Loucy (cell line): ENCODE measurements at regions not wholly inside any gene's neighbourhood (a gene's known extent, or its start where the extent isn't known, plus 50 kb on each side); places are given as distances from the start of the nearest gene placed in this dataset.

ENCODE experiments used
- EZH2phosphoT487 ChIP-seq: fragments of 200-600 bp; IDR thresholded peaks from 2 replicates; pipeline ENCODE4 v1.6.1; 2018; ENCODE audit warnings: antibody characterized with exemption, mild to moderate bottlenecking, moderate library complexity, borderline replicate concordance
- TF ChIP-seq, protein P1 (sequence below): fragments of 200-600 bp; sonication (generic); conservative IDR thresholded peaks from 2 replicates; pipeline ENCODE4 v1.5.1; 2014; ENCODE audit warnings: mild to moderate bottlenecking, antibody characterized with exemption, low read length

- TF ChIP-seq, protein P1, sequence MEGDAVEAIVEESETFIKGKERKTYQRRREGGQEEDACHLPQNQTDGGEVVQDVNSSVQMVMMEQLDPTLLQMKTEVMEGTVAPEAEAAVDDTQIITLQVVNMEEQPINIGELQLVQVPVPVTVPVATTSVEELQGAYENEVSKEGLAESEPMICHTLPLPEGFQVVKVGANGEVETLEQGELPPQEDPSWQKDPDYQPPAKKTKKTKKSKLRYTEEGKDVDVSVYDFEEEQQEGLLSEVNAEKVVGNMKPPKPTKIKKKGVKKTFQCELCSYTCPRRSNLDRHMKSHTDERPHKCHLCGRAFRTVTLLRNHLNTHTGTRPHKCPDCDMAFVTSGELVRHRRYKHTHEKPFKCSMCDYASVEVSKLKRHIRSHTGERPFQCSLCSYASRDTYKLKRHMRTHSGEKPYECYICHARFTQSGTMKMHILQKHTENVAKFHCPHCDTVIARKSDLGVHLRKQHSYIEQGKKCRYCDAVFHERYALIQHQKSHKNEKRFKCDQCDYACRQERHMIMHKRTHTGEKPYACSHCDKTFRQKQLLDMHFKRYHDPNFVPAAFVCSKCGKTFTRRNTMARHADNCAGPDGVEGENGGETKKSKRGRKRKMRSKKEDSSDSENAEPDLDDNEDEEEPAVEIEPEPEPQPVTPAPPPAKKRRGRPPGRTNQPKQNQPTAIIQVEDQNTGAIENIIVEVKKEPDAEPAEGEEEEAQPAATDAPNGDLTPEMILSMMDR: no peak
- TF ChIP-seq EZH2phosphoT487: no peak
Measured at GRCh38 chr9:134223591-134224122, 59.3 kb upstream of the RNU6ATAC start.
